GM23338 (cell line): ENCODE measurements at regions not wholly inside any gene's neighbourhood (a gene's known extent, or its start where the extent isn't known, plus 50 kb on each side); places are given as distances from the start of the nearest gene placed in this dataset.
"Not testable (repeated sequence)": the region's sequence is repeated elsewhere in the genome, so short reads cannot be mapped to it uniquely, and the experiment has no call there.

Experiments used
- CREB1 ChIP-seq: fragments of 250-450 bp; sonication (Bioruptor Pico); IDR thresholded peaks from 2 replicates; pipeline ENCODE4 v1.5.0; 2020; ENCODE audit warnings: low read depth, mild to moderate bottlenecking, moderate library complexity
- EZH2 ChIP-seq: fragments of 200-600 bp; sonication (generic); IDR thresholded peaks from one replicate; pipeline ENCODE4 v1.8.0; 2017; ENCODE audit warnings: antibody characterized with exemption, mild to moderate bottlenecking, low read depth; ENCODE audit not compliant: unreplicated experiment
- EZH2phosphoT487 ChIP-seq: fragments of 200-600 bp; sonication (generic); IDR thresholded peaks from one replicate; pipeline ENCODE4 v1.8.1; 2018; ENCODE audit warnings: antibody characterized with exemption; ENCODE audit not compliant: unreplicated experiment
- JUNB ChIP-seq: IDR thresholded peaks from one replicate; pipeline ENCODE4 v1.6.1; 2016; ENCODE audit warnings: antibody characterized with exemption; ENCODE audit not compliant: unreplicated experiment
- NANOG ChIP-seq: IDR thresholded peaks from 2 replicates; pipeline ENCODE4 v1.6.1; 2016; ENCODE audit warnings: antibody characterized with exemption, borderline replicate concordance
- POLR2AphosphoS5 ChIP-seq: IDR thresholded peaks from 2 replicates; pipeline ENCODE4 v1.6.1; 2016; ENCODE audit warnings: antibody characterized with exemption, low read depth
- STAT1 ChIP-seq: IDR thresholded peaks from one replicate; pipeline ENCODE4 v1.6.1; 2016; ENCODE audit warnings: antibody characterized with exemption; ENCODE audit not compliant: unreplicated experiment
- TF ChIP-seq, protein P1 (sequence below), 2 experiments: fragments of 200-600 bp in 1 of 2; sonication (generic) in 1 of 2; conservative IDR thresholded peaks; 2 replicates each; pipeline versions ENCODE4 v1.5.1 to v1.6.1; 2016 to 2017; ENCODE audit warnings: antibody characterized with exemption in 2 of 2, low read depth in 2 of 2, mild to moderate bottlenecking in 2 of 2, moderate library complexity in 1 of 2
- TF ChIP-seq, protein P2 (sequence below): IDR thresholded peaks from one replicate; pipeline ENCODE4 v1.6.1; 2018; ENCODE audit warnings: antibody characterized with exemption; ENCODE audit not compliant: unreplicated experiment

DNA sequence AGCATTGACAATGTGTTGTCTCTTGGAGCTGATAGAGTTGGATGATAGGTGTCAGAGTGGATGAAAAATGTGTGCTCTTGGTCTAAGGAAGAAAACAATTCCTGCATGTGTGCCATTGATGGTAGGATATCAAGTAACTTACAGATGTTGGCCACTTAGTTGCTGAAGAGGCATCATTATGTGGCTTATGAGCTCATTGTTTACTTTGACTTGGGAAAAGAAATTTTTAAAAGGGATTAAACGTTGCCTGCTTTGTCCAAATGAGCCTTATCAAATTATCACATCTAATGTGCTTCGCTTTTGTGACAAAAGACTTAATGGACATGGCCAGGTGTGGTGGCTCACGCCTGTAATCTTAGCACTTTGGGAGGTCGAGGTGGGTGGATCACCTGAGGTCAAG, 98.1 kb downstream of the TBC1D26 start:
- TF ChIP-seq, protein P1, sequence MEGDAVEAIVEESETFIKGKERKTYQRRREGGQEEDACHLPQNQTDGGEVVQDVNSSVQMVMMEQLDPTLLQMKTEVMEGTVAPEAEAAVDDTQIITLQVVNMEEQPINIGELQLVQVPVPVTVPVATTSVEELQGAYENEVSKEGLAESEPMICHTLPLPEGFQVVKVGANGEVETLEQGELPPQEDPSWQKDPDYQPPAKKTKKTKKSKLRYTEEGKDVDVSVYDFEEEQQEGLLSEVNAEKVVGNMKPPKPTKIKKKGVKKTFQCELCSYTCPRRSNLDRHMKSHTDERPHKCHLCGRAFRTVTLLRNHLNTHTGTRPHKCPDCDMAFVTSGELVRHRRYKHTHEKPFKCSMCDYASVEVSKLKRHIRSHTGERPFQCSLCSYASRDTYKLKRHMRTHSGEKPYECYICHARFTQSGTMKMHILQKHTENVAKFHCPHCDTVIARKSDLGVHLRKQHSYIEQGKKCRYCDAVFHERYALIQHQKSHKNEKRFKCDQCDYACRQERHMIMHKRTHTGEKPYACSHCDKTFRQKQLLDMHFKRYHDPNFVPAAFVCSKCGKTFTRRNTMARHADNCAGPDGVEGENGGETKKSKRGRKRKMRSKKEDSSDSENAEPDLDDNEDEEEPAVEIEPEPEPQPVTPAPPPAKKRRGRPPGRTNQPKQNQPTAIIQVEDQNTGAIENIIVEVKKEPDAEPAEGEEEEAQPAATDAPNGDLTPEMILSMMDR (conservative IDR thresholded peaks at IDR 0.05; ENCODE audit: low read depth in 2 of 2), result not testable (repeated sequence)
- not testable (repeated sequence) for TF ChIP-seq EZH2; POLR2AphosphoS5; EZH2phosphoT487; STAT1; JUNB; CREB1 (CRISPR knock-in tag); NANOG
- TF ChIP-seq, protein P2, sequence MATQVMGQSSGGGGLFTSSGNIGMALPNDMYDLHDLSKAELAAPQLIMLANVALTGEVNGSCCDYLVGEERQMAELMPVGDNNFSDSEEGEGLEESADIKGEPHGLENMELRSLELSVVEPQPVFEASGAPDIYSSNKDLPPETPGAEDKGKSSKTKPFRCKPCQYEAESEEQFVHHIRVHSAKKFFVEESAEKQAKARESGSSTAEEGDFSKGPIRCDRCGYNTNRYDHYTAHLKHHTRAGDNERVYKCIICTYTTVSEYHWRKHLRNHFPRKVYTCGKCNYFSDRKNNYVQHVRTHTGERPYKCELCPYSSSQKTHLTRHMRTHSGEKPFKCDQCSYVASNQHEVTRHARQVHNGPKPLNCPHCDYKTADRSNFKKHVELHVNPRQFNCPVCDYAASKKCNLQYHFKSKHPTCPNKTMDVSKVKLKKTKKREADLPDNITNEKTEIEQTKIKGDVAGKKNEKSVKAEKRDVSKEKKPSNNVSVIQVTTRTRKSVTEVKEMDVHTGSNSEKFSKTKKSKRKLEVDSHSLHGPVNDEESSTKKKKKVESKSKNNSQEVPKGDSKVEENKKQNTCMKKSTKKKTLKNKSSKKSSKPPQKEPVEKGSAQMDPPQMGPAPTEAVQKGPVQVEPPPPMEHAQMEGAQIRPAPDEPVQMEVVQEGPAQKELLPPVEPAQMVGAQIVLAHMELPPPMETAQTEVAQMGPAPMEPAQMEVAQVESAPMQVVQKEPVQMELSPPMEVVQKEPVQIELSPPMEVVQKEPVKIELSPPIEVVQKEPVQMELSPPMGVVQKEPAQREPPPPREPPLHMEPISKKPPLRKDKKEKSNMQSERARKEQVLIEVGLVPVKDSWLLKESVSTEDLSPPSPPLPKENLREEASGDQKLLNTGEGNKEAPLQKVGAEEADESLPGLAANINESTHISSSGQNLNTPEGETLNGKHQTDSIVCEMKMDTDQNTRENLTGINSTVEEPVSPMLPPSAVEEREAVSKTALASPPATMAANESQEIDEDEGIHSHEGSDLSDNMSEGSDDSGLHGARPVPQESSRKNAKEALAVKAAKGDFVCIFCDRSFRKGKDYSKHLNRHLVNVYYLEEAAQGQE, result not testable (repeated sequence)
